ENCODE measurements at regions not wholly inside any gene's neighbourhood (a gene's known extent, or its start where the extent isn't known, plus 50 kb on each side); places are given as distances from the start of the nearest gene placed in this dataset.

DNA sequence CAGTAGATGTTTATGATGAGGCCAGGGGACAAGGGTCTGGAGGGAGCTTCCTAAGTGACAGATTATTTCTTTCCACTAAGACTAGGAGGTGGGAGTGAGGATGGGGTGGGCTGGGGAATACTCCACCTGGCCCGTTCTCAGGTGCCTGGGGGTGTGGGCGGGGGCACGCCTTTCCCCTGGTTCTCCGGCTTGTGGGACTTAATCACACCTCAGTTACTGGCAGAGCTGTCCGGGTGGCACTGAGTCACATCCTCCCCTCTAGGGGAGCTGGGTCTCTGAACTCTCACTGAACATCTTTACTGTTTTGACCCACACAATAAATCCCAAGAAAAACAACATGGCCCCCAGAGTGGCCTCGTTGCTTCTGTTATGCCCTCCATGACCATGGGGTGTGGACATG, 332.8 kb downstream of the MAF start:
- TF ChIP-seq, protein P1, sequence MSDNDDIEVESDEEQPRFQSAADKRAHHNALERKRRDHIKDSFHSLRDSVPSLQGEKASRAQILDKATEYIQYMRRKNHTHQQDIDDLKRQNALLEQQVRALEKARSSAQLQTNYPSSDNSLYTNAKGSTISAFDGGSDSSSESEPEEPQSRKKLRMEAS (IDR thresholded peaks at IDR 0.05), result no peak
- TF ChIP-seq CEBPB (IDR thresholded peaks at IDR 0.05; ENCODE audit: low read depth, low read length) (no peak), EZH2 (IDR thresholded peaks at IDR 0.05; ENCODE audit: low read depth, low read length, severe bottlenecking) (no peak), HDAC2 (IDR thresholded peaks at IDR 0.05; ENCODE audit: borderline replicate concordance in 1 of 2, low read depth in 2 of 2, low read length in 2 of 2) (no peak), RAD21 (IDR thresholded peaks at IDR 0.05 in 1 of 2, conservative IDR thresholded peaks at IDR 0.05 in 1 of 2; ENCODE audit: low read depth in 2 of 2, low read length in 2 of 2) (no peak)
- TF ChIP-seq, protein P2, sequence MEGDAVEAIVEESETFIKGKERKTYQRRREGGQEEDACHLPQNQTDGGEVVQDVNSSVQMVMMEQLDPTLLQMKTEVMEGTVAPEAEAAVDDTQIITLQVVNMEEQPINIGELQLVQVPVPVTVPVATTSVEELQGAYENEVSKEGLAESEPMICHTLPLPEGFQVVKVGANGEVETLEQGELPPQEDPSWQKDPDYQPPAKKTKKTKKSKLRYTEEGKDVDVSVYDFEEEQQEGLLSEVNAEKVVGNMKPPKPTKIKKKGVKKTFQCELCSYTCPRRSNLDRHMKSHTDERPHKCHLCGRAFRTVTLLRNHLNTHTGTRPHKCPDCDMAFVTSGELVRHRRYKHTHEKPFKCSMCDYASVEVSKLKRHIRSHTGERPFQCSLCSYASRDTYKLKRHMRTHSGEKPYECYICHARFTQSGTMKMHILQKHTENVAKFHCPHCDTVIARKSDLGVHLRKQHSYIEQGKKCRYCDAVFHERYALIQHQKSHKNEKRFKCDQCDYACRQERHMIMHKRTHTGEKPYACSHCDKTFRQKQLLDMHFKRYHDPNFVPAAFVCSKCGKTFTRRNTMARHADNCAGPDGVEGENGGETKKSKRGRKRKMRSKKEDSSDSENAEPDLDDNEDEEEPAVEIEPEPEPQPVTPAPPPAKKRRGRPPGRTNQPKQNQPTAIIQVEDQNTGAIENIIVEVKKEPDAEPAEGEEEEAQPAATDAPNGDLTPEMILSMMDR (IDR thresholded peaks at IDR 0.05; ENCODE audit: control extremely low read depth in 1 of 3, insufficient read depth in 1 of 3, low read depth in 1 of 3, low read length in 3 of 3), result no peak

Data from H1 (cell line).